ENCODE measurements at regions not wholly inside any gene's neighbourhood (a gene's known extent, or its start where the extent isn't known, plus 50 kb on each side); places are given as distances from the start of the nearest gene placed in this dataset.

DNA sequence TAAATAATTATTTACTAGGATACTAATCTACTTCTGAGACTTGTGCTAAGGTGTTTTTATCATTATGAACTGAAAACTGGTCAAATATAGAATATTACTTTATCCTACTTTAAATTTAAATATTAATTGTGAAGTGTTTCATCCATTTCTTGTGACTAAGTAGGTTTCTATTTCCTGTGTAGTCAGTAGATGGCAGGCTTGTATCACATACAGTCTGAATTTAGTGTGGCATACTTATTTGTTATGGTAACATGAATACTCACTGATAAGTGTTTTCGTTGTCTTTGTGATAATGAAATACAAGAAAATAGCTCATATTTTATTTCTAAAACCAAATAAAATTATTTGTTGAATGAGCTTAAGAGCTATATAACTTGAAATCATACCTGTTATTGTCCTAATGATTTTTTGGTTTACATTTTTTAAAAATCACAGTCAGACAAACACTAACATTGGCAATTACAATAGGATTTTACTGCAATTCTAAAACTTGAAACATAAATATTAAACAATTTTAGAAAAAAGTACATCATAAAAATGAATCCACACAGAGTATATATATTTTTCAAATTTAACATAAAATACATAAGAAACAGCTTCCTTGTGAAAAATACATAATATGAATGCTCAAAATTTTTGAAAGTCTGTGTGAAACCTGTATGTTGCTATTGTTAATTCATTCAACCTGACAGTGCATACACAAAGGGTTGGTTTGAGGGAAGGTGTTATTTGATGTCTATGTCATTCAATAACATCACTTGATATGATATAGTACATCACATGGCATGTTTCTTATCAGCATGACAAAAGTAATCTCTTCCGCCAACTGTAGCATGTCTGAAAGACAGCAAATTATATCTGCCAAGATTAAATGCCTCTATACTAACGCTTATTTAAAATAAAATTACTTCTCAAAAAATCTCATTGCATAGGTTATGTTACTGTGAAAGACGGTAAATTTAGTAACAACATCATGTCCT is 904.8 kb upstream of the PCDH20 start:
- peaks cover 11% of the 10 kb centered on the region for H3K4me1 ChIP-seq (ENCODE audit: low read depth)
- H3K9me3 ChIP-seq (ENCODE audit: low read depth), result no peaks in the 10 kb centered on the region
- peak; percentile 65 to 66 for DNase-seq (ENCODE audit: low read depth in 1 of 2, low spot score in 1 of 2)
- H3K36me3 ChIP-seq, result no peaks in the 10 kb centered on the region
- no peak overlapping the region for H3K27ac ChIP-seq
- peak; percentile 44 for TF ChIP-seq CTCF (IDR thresholded peaks at IDR 0.05; ENCODE audit: low read depth, low read length)
- no peaks in the 10 kb centered on the region for H3K27me3 ChIP-seq
- no peak overlapping the region for H3K4me3 ChIP-seq

- no peak for DNase-seq (ENCODE audit: low read depth in 1 of 2, low spot score in 1 of 2)
- no peak for TF ChIP-seq CTCF (IDR thresholded peaks at IDR 0.05; ENCODE audit: low read depth, low read length)
- H3K27ac ChIP-seq, result no peak overlapping the region
These were observed 894.3 kb upstream of the PCDH20 start for GRCh38 chr13:62309904-62310303.

DNA sequence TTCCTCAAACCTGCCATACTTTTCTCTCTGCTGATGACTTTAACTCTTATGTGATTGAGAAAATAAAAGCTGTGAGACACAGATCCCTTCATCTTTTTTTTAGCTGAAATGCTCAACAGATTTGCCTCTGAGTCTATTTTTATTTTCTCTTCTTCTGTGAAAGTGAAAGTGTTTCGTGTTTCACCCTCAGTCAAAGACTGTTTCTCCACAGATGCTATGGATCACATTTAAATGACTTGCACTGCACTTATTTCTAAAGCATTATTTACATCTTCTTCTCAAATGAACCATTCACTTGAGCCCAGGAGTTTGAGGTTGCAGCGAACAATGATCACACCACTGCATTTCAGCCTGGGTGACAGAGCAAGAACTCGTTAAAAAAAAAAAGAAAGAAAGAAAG is 890.1 kb upstream of the PCDH20 start:
- no peak for DNase-seq (ENCODE audit: low read depth in 1 of 2, low spot score in 1 of 2)
- Histone ChIP-seq H3K36me3 (no peaks in the 10 kb centered on the region), H3K9me3 (ENCODE audit: low read depth) (no peaks in the 10 kb centered on the region), H3K4me3 (no peak overlapping the region), H3K27ac (no peak overlapping the region), H3K4me1 (ENCODE audit: low read depth) (no peaks in the 10 kb centered on the region), H3K27me3 (no peaks in the 10 kb centered on the region)
- no peak for TF ChIP-seq CTCF (IDR thresholded peaks at IDR 0.05; ENCODE audit: low read depth, low read length)

More at GRCh38 chr13:62309904-62310303, 894.3 kb upstream of the PCDH20 start:
- no peaks in the 10 kb centered on the region for H3K36me3 ChIP-seq
- no peaks in the 10 kb centered on the region for H3K27me3 ChIP-seq
- no peaks in the 10 kb centered on the region for H3K9me3 ChIP-seq (ENCODE audit: low read depth)
- H3K4me3 ChIP-seq, result no peak overlapping the region
- no peaks in the 10 kb centered on the region for H3K4me1 ChIP-seq (ENCODE audit: low read depth)

- TF ChIP-seq CTCF (IDR thresholded peaks at IDR 0.05; ENCODE audit: low read depth, low read length), result no peak
- H3K4me3 ChIP-seq, result no peak overlapping the region
- no peaks in the 10 kb centered on the region for H3K4me1 ChIP-seq (ENCODE audit: low read depth)
- H3K9me3 ChIP-seq (ENCODE audit: low read depth), result no peaks in the 10 kb centered on the region
- H3K27ac ChIP-seq, result no peak overlapping the region
- H3K36me3 ChIP-seq, result no peaks in the 10 kb centered on the region
- no peak for DNase-seq (ENCODE audit: low read depth in 1 of 2, low spot score in 1 of 2)
- H3K27me3 ChIP-seq, result no peaks in the 10 kb centered on the region
These were observed 886.7 kb upstream of the PCDH20 start for GRCh38 chr13:62302341-62302740.

DNA sequence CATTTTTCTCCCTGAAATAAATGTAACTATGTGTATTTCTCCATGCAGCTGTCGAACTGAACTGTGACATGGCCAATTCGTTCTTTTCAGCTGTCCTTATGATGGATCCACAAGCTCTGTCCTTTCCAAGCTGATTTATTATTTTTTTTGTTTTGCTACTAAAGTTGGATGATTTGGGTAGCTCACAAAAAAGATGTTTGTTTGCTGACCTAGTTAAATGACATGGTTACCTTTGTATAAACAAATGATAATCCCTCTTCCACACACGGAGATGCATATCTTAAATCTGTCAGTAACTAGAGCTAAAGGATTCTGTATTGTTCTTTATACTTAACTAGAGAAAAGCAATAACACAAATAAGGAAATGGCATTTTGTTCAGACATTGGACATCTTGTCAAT is 884.3 kb upstream of the PCDH20 start:
- no peaks in the 10 kb centered on the region for H3K4me1 ChIP-seq (ENCODE audit: low read depth)
- H3K36me3 ChIP-seq, result no peaks in the 10 kb centered on the region
- no peaks in the 10 kb centered on the region for H3K27me3 ChIP-seq
- no peak for DNase-seq (ENCODE audit: low read depth in 1 of 2, low spot score in 1 of 2)
- no peak overlapping the region for H3K4me3 ChIP-seq
- no peak for TF ChIP-seq CTCF (IDR thresholded peaks at IDR 0.05; ENCODE audit: low read depth, low read length)
- no peak overlapping the region for H3K27ac ChIP-seq
- no peaks in the 10 kb centered on the region for H3K9me3 ChIP-seq (ENCODE audit: low read depth)
